ENCODE measurements at regions not wholly inside any gene's neighbourhood (a gene's known extent, or its start where the extent isn't known, plus 50 kb on each side); places are given as distances from the start of the nearest gene placed in this dataset.
"Not testable (repeated sequence)": the region's sequence is repeated elsewhere in the genome, so short reads cannot be mapped to it uniquely, and the experiment has no call there.

- no peak for DNase-seq
Observed at GRCh38 chr18:73384246-73384645, 516.5 kb upstream of the NETO1 start.

DNA sequence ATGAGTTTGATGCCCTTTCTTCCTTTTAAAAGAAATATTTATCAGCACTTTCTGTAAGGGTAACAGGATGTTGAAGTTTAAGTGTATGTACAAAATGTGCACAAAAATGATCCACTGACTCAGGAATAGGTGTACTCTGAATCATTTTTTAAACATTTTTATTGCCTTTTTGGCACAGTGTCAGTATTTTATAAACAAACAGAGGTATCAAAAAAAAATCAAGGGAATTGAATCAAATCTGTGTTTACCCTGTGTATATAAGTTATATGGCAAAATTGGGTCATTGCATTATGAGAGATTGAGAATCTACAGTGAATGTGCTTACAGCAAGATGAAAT lies 513.9 kb upstream of the NETO1 start:
- DNase-seq = no peak

DNA sequence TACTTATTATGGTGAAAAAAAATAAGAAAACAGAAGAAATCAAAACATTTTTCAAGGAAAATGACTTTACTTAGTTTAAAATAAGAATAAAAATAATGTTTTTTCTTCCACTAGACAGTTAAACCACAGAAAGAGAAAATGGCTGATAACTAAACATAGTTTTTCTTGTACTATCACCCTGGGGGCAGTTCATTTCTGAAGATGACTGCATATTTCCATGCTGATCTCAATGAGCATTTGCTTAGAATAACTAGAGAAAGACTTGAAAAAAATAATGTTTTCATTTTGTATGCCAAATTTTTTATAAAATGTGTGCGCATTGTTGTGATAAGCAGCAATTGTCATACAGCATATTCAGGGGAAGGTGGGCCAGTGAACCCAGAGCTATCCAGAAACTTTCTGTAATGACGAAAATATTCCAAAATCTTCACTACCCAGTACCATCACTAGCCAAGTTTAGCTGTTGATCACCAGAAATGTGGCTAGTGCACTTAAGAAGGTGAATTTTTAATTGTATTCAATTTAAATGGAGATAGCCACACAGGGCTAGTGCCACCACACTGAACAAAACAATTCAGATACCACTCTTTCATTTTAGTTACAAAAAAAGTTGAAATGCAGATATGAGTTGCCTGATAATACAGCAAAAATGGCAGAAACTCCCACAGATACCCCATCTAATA lies 513.4 kb upstream of the NETO1 start:
- DNase-seq = no peak

DNA sequence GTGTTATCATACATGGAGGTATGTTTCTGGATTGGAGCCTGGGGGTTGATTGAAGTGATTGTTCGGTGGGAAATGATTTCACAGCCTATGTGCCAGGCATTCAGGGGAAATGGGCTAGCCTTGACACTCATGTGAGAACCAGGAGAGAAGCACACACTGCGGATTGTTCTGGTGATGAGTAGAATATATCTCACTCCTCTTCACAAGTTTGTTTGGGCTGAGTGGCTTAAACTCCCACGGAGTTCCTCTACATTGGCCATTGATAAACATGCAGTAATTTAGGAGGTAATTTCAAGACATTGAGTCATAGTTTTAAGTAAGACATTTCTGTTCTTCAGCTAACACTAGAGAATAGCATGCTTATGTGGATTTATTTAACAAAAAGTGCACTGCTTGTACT lies 498.9 kb upstream of the NETO1 start:
- no peak for DNase-seq

DNA sequence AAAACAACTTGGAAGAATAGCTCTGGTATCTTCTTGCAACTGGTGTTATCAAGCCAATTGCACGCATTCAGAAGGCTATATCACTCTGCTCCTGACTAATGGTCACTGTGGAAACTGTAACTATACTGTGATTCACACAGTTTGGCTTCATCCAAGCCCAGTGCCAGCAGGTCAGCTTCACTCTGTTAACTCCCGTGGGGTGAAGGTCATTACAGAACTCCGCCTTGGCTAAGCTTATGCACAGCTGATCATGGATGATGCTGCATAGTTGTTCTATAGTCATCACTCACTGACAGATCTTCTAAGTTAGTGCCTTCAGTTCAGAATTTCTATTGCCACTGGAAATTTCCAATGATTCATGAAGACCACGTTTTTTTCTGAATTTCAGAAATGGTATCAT lies 497.2 kb upstream of the NETO1 start:
- no peak for DNase-seq

DNA sequence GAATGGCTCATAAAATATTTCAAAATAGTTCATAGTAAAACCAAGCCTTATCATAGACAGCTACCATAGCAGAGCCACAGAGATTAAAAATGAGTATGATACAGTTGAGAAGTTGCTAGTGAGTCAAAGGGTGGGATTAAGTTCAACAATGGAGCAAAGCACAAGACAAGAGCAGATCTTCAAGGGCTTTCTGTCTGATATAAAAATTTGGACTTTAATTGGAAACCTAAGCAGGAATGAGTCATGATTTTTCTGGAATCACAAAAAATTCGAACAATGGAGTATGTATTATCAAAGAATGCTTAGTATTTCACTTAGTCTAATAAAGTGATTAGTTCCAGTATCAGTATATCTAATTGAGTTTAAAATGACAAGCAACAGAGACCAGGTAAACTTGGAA lies 487.3 kb upstream of the NETO1 start:
- DNase-seq = no peak

DNA sequence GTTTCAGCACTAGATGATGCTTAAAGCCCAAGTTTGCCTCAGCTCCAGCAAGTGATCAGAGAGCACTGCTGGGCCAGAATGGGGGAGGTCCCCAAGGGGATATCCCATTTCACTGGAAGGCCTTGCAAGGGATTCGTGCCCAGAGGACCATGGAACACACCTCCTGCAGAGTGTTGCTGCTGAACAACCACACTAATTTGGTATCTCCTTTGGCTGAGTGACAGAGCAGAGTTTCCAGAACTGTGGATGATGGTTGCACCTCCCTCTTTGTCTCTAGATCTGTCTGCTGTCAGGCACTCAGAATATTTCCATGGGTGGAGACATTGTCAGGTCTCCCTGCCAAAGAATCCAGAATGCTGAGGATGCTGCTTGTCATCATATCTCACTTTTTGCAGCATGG lies 484.8 kb upstream of the NETO1 start:
- no peak for DNase-seq

- no peak for DNase-seq
Observed at GRCh38 chr18:73340135-73340977, 472.6 kb upstream of the NETO1 start.

GRCh38 chr18:73331212-73331772 lies 463.5 kb upstream of the NETO1 start:
- DNase-seq = no peak

DNA sequence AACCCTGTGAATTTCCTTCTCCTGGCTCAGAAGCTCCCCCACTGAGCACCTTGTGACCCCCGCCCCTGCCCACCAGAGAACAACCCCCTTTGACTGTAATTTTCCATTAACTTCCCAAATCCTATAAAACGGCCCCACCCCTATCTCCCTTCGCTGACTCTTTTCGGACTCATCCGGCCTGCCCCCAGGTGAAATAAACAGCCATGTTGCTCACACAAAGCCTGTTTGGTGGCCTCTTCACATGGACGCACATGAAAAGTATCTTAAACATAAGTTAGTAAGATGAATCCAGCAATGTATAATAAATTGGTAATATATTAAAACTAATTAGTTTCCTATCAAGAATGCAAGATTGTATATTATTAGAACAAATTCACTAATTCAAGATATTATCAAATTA lies 462.3 kb upstream of the NETO1 start:
- not testable (repeated sequence) for DNase-seq

GRCh38 chr18:73324187-73324831 lies 456.5 kb upstream of the NETO1 start:
- not testable (repeated sequence) for DNase-seq

GRCh38 chr18:73318739-73319479 lies 451.1 kb upstream of the NETO1 start:
- DNase-seq = no peak

DNA sequence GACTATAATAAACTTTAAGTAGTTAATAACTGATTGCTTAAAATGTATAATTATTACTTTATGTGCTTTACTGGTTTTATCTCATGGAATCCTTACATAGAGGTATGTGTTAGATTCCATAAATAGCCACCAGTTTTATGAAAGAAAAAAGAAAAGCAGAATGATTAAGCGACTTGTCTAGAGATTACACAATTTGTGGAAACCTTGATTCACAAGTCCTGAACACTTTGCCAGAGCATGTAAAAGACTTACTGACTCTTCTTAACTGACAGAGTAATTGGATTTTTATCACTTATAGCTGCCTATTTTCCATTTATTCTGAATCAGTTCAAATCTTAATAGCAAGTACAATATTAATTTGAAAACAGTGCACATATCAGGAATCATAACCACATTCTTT lies 448.7 kb upstream of the NETO1 start:
- DNase-seq = no peak

DNA sequence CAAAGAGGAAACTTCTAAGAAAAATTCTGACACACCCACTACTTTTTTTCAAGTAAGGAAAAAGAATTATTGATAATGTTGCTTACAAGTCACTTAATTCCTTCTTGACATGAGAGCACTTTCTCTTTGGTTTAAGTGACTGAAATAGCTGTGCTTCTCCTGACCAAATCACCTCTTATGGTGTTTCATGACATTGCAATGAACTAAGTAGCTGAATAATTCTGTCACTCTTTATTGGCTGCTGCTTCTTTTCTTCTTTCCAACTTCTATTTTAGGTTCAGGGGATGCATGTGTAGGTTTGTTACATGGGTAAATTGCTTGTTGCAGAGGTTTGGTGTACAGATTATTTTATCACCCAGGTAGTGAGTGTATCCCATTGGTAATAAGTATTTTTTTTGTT lies 447.6 kb upstream of the NETO1 start:
- DNase-seq = no peak

DNA sequence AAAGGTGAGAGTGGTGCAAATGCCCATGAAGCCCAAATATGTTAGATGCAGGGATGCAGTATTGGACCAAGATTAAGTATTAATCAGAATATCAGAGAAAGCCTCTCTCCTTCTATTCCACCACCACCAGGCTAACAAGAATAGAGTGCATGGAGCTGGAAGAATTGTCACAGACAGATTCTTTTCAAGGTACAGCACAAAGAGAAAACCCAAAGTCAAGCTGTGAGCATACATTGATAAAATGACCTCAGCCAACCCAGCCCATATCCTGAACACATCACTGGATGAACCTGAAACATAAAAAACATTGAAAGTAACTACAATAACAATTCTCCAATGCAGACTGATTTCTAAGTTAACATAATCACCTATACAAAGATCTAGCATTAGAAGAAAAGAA lies 445.7 kb upstream of the NETO1 start:
- no peak for DNase-seq

GRCh38 chr18:73296686-73297085 lies 428.9 kb upstream of the NETO1 start:
- DNase-seq = no peak

GRCh38 chr18:73292156-73292555 lies 424.4 kb upstream of the NETO1 start:
- no peak for DNase-seq

DNA sequence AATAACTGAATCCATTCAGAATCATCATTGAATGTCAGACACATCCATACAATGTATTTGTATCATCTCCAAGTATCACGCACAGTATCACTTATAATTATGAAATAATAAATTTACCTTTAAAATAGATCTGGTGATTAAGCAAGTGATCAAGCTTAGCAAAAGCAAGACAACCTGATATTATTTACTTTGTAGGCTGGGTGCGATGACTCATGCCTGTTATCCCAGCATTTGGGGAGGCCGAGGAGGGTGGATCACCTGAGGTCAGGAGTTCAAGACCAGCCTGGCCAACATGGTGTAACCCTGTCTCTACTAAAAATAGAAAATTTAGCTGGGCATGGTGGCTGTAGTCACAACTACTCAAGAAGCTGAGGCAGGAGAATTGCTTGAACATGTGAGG lies 421.0 kb upstream of the NETO1 start:
- DNase-seq = no peak

GRCh38 chr18:73286584-73286983 lies 418.8 kb upstream of the NETO1 start:
- DNase-seq = no peak

DNA sequence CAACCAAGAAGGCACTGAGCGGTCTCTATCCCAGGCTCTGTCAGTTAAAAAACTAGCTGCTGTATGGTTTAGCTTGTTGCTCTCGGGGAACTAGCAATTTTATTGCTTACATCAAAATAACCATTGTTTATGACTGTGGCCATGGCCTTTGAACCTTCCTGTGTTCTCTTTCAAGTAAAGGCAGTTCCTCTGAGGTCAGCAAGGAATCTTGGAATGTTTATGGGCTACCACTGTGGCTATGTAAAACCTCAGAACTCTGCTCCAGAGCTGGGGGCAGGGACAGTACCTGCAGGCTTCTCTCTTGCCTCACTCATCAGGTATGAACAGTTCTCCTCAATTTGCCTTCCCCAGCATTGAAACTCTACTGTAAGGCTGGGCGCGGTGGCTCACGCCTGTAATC lies 416.0 kb upstream of the NETO1 start:
- DNase-seq = no peak

DNA sequence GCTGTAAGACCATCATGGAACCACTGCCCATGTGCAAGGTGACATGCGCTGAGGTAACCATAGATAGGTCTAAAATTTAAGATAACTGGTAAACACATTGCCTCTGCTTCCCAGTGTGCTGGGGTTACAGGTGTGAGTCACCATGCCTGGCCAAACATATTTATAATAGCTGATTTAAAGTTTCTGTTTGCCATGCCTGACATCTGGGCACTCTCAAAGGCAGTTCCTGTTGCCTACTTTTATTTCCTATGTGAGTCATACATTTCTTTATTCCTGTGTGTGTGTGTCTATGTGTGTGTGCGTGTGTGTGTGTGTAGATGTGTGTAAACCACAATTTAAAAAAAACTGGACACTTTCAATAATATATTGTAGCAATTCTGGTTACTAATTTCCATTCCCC lies 415.2 kb upstream of the NETO1 start:
- DNase-seq = no peak

- DNase-seq = no peak
Observed at GRCh38 chr18:73279498-73279897, 411.7 kb upstream of the NETO1 start.

Data from CD4-positive, alpha-beta T cell treated with Interferon gamma for 1 hour (primary cell).